22Rv1 (cell line): ENCODE measurements at regions not wholly inside any gene's neighbourhood (a gene's known extent, or its start where the extent isn't known, plus 50 kb on each side); places are given as distances from the start of the nearest gene placed in this dataset.

Source experiments
- H3K27ac ChIP-seq: fragments of 450-650 bp; 2 replicates; pipeline ENCODE4 v1.5.1; 2017
- ZFX ChIP-seq: fragments of 450-650 bp; IDR thresholded peaks from 2 replicates; pipeline ENCODE4 v1.6.1; 2017; ENCODE audit warnings: antibody characterized with exemption, borderline replicate concordance
- TF ChIP-seq, protein P1 (sequence below): fragments of 450-650 bp; IDR thresholded peaks from 2 replicates; pipeline ENCODE4 v1.5.1; 2017; ENCODE audit warnings: mild to moderate bottlenecking

DNA sequence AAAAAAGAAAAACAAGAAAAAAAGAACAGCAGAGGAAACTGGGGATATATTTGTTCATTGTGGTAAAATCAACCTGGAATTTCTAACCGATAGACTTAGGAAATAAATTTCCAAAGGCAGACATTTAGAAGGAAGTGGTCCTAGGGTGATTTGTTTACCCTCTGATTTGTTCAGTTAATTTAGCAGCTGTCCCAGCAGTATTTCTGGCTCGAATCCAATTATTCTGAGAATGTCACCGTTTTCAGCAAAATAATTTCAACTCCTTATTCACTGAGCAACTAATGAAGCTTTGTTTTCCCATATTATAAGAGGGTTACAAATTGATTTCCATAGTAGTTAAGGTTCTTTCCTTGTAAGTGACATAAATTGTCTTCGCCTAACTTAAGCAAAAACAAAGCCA, 285.2 kb upstream of the SYT10 start:
- no peak overlapping the region for H3K27ac ChIP-seq
- no peak for TF ChIP-seq ZFX
- TF ChIP-seq, protein P1, sequence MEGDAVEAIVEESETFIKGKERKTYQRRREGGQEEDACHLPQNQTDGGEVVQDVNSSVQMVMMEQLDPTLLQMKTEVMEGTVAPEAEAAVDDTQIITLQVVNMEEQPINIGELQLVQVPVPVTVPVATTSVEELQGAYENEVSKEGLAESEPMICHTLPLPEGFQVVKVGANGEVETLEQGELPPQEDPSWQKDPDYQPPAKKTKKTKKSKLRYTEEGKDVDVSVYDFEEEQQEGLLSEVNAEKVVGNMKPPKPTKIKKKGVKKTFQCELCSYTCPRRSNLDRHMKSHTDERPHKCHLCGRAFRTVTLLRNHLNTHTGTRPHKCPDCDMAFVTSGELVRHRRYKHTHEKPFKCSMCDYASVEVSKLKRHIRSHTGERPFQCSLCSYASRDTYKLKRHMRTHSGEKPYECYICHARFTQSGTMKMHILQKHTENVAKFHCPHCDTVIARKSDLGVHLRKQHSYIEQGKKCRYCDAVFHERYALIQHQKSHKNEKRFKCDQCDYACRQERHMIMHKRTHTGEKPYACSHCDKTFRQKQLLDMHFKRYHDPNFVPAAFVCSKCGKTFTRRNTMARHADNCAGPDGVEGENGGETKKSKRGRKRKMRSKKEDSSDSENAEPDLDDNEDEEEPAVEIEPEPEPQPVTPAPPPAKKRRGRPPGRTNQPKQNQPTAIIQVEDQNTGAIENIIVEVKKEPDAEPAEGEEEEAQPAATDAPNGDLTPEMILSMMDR = no peak

DNA sequence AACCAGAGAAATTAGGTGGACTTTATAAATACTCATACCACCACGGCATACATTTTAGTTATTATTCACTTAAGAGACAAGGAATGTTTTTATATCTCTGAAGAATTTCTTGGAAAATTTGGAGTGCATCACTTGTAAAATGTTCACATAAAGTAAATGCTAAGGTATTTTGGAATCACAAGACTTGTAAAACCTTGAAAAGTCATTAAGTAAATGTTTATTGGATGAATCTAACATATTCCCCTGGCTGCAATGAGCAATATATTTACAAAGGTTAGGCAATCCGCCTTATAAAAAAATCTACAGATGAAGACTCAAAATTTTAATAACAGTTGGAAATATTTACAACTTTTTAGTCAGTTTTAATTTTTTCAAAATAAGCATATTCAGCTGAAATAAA, 287.4 kb upstream of the ALG10 start:
- H3K27ac ChIP-seq = no peak overlapping the region
- no peak for TF ChIP-seq ZFX
- TF ChIP-seq, protein P1 = no peak

DNA sequence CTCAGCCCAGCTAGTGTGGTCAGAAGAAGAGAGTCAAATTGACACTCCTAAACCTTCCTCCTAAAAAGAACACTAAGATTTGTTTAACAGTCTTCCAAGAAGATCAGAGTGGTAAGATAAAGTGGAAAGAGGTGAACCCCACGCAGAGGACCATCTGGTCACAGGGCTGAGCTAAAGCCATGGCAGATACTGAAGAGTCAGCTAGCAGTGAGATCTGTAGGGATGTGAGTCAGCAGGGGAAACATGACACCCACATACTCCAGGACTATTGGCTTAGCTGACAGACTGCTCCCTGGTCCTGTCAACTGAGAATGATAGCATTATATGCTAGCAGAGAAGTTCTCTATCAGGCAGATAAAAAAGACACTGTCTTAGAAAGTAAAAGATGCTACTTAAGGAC, 269.4 kb upstream of the ALG10 start:
- TF ChIP-seq ZFX = no peak
- TF ChIP-seq, protein P1 = no peak
- H3K27ac ChIP-seq = no peak overlapping the region

DNA sequence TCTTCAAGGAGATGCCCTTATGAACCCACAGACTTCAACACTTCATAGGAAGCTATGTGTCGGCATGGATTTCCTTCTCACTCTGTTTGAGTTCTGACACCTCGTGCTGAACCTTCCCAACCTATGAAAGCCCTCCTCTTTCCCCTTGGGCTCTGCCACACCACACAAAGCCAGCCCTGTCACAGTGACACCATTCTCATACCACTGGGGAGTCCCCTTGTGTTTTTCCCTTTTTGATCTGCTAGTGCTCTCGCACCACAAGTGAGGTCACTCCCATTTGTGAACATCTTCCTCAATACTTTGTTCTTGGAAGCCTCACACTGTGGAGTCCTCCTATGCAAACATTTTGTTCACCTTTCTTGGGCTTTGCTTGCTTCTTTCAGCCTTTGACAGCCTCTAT, 264.6 kb upstream of the ALG10 start:
- TF ChIP-seq, protein P1 = no peak
- no peak for TF ChIP-seq ZFX
- no peak overlapping the region for H3K27ac ChIP-seq

DNA sequence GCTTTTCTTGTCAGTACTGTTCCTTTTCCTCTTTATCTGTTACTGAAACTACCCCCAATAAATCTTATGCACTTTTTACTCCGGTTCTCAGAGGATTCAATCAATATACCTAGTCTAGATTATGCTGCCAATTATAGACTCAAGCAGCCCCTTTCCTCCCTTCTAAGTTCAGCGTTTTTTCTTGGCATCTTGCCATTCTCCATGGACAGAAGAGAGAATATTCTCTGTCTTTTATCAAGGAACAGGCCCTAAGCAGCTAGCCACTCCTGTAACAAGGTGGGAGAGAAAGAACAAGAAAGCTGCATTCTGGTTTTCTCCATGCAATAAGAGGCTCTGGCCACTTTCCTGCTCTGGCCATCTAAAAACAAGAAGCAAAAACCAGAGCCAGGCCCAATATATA, 263.0 kb upstream of the ALG10 start:
- H3K27ac ChIP-seq = no peak overlapping the region
- TF ChIP-seq, protein P1 = no peak
- no peak for TF ChIP-seq ZFX

DNA sequence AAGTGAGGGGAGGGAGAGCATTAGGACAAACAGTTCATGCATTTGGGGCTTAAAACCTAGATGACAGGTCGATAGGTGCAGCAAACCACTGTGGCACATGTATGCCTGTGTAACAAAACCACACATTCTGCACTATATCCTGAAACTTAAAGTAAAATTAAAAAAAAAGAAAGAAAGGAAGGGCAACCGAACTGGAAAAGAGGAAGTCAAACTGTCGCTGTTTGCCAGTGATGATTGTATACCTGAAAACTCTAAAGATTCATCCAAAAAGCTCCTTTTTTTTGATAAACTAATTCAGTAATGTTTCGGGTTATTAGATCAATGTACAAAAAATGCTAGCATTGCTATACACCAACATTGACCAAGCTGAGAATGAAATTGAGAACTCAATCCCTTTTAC, 259.0 kb upstream of the ALG10 start:
- no peak overlapping the region for H3K27ac ChIP-seq
- TF ChIP-seq, protein P1 = no peak
- TF ChIP-seq ZFX = no peak

DNA sequence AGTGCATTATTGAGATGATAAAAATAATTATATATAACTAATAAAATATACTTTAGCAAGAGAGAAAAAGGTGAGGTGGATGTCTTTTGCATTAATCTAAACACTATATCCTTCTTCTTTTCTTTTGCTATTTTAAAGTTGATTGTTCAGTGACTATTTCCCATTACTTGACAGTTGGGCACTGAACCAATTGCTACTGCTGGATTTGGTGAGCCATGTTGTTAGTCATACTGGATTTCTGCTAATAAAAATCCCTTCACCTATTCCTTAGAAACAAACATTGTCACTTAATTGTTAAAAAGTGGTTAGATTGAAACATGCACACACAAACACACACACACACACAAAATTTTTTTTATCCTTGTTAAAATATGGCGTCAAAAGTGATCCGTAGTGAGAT, 251.6 kb upstream of the ALG10 start:
- H3K27ac ChIP-seq = no peak overlapping the region
- TF ChIP-seq, protein P1 = no peak
- no peak for TF ChIP-seq ZFX
